ENCODE measurements at regions not wholly inside any gene's neighbourhood (a gene's known extent, or its start where the extent isn't known, plus 50 kb on each side); places are given as distances from the start of the nearest gene placed in this dataset.

DNA sequence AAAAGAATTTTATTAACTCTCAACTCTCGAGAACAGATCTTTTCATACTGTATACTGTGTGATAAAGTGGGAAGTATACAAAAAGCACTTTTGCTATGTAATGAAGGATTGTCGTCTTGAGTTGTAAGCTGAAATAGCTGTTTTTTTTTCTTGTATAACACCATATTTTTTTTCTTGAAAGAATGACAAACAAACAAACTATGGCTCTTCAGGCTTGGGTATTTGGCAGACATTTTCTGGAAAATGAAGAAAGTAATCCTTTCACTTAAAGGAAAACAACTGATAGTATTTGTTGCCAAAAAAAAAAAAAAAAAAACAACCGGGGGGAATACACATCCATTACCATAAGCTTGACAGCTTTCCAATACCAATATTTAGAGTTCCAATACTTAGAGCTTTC lies 230.4 kb downstream of the ICOS start:
- TF ChIP-seq, protein P1, sequence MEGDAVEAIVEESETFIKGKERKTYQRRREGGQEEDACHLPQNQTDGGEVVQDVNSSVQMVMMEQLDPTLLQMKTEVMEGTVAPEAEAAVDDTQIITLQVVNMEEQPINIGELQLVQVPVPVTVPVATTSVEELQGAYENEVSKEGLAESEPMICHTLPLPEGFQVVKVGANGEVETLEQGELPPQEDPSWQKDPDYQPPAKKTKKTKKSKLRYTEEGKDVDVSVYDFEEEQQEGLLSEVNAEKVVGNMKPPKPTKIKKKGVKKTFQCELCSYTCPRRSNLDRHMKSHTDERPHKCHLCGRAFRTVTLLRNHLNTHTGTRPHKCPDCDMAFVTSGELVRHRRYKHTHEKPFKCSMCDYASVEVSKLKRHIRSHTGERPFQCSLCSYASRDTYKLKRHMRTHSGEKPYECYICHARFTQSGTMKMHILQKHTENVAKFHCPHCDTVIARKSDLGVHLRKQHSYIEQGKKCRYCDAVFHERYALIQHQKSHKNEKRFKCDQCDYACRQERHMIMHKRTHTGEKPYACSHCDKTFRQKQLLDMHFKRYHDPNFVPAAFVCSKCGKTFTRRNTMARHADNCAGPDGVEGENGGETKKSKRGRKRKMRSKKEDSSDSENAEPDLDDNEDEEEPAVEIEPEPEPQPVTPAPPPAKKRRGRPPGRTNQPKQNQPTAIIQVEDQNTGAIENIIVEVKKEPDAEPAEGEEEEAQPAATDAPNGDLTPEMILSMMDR (IDR thresholded peaks at IDR 0.05): no peak
- no peak for TF ChIP-seq POLR2A (IDR thresholded peaks at IDR 0.05)
- no peak for TF ChIP-seq POLR2AphosphoS5 (IDR thresholded peaks at IDR 0.05)
- TF ChIP-seq EP300 (IDR thresholded peaks at IDR 0.05): no peak

Data from stomach (tissue), 4 donors.